ENCODE measurements at regions not wholly inside any gene's neighbourhood (a gene's known extent, or its start where the extent isn't known, plus 50 kb on each side); places are given as distances from the start of the nearest gene placed in this dataset.
A peak's percentile ranks its signal among the peaks of the same experiment; 100 is the strongest.

GRCh38 chr2:235268535-235268934, 225.3 kb upstream of the AGAP1 start:
- DNase-seq (ENCODE audit: low read depth, low spot score), result no peak
- in situ Hi-C loops (cut with HindIII; ENCODE audit: low pct_unique_long_range_greater_than_20kb, low sequenced_read_pairs), result no loop called here

GRCh38 chr2:235270291-235270690, 223.6 kb upstream of the AGAP1 start:
- in situ Hi-C loops (cut with HindIII; ENCODE audit: low pct_unique_long_range_greater_than_20kb, low sequenced_read_pairs), result no loop called here
- no peak for DNase-seq (ENCODE audit: low read depth, low spot score)

- no peak for DNase-seq (ENCODE audit: low read depth, low spot score)
- in situ Hi-C loops (cut with HindIII; ENCODE audit: low pct_unique_long_range_greater_than_20kb, low sequenced_read_pairs), result no loop called here
These were observed 222.9 kb upstream of the AGAP1 start for GRCh38 chr2:235270956-235271355.

- no peak for DNase-seq (ENCODE audit: low read depth, low spot score)
- in situ Hi-C loops (cut with HindIII; ENCODE audit: low pct_unique_long_range_greater_than_20kb, low sequenced_read_pairs), result no loop called here
These were observed 221.9 kb upstream of the AGAP1 start for GRCh38 chr2:235271936-235272335.

- DNase-seq (ENCODE audit: low read depth, low spot score), result no peak
- in situ Hi-C loops (cut with HindIII; ENCODE audit: low pct_unique_long_range_greater_than_20kb, low sequenced_read_pairs), result no loop called here
These were observed 219.8 kb upstream of the AGAP1 start for GRCh38 chr2:235274023-235274422.

GRCh38 chr2:235277485-235277884, 216.4 kb upstream of the AGAP1 start:
- DNase-seq (ENCODE audit: low read depth, low spot score), result no peak
- in situ Hi-C loops (cut with HindIII; ENCODE audit: low pct_unique_long_range_greater_than_20kb, low sequenced_read_pairs), result no loop called here

GRCh38 chr2:235278771-235279355, 215.0 kb upstream of the AGAP1 start:
- in situ Hi-C loops (cut with HindIII; ENCODE audit: low pct_unique_long_range_greater_than_20kb, low sequenced_read_pairs), result no loop called here
- no peak for DNase-seq (ENCODE audit: low read depth, low spot score)

GRCh38 chr2:235279965-235280364, 213.9 kb upstream of the AGAP1 start:
- in situ Hi-C loops (cut with HindIII; ENCODE audit: low pct_unique_long_range_greater_than_20kb, low sequenced_read_pairs), result no loop called here
- DNase-seq (ENCODE audit: low read depth, low spot score), result no peak

GRCh38 chr2:235283246-235283645, 210.6 kb upstream of the AGAP1 start:
- DNase-seq (ENCODE audit: low read depth, low spot score), result no peak
- in situ Hi-C loops (cut with HindIII; ENCODE audit: low pct_unique_long_range_greater_than_20kb, low sequenced_read_pairs), result no loop called here

GRCh38 chr2:235286622-235287374, 207.0 kb upstream of the AGAP1 start:
- DNase-seq (ENCODE audit: low read depth, low spot score), result no peak
- in situ Hi-C loops (cut with HindIII; ENCODE audit: low pct_unique_long_range_greater_than_20kb, low sequenced_read_pairs), result no loop called here

- no peak for DNase-seq (ENCODE audit: low read depth, low spot score)
- in situ Hi-C loops (cut with HindIII; ENCODE audit: low pct_unique_long_range_greater_than_20kb, low sequenced_read_pairs), result no loop called here
These were observed 206.5 kb upstream of the AGAP1 start for GRCh38 chr2:235287375-235287733.

- DNase-seq (ENCODE audit: low read depth, low spot score), result peak; percentile 13
- in situ Hi-C loops (cut with HindIII; ENCODE audit: low pct_unique_long_range_greater_than_20kb, low sequenced_read_pairs), result no loop called here
These were observed 202.4 kb upstream of the AGAP1 start for GRCh38 chr2:235291461-235291860.

- DNase-seq (ENCODE audit: low read depth, low spot score), result no peak
- in situ Hi-C loops (cut with HindIII; ENCODE audit: low pct_unique_long_range_greater_than_20kb, low sequenced_read_pairs), result no loop called here
These were observed 200.8 kb upstream of the AGAP1 start for GRCh38 chr2:235293061-235293460.

- DNase-seq (ENCODE audit: low read depth, low spot score), result no peak
- in situ Hi-C loops (cut with HindIII; ENCODE audit: low pct_unique_long_range_greater_than_20kb, low sequenced_read_pairs), result no loop called here
These were observed 198.0 kb upstream of the AGAP1 start for GRCh38 chr2:235295831-235296230.

GRCh38 chr2:235300368-235301201, 193.3 kb upstream of the AGAP1 start:
- in situ Hi-C loops (cut with HindIII; ENCODE audit: low pct_unique_long_range_greater_than_20kb, low sequenced_read_pairs), result no loop called here
- DNase-seq (ENCODE audit: low read depth, low spot score), result no peak

- no peak for DNase-seq (ENCODE audit: low read depth, low spot score)
- in situ Hi-C loops (cut with HindIII; ENCODE audit: low pct_unique_long_range_greater_than_20kb, low sequenced_read_pairs), result no loop called here
These were observed 192.4 kb upstream of the AGAP1 start for GRCh38 chr2:235301202-235302076.

GRCh38 chr2:235302263-235302662, 191.6 kb upstream of the AGAP1 start:
- in situ Hi-C loops (cut with HindIII; ENCODE audit: low pct_unique_long_range_greater_than_20kb, low sequenced_read_pairs), result no loop called here
- DNase-seq (ENCODE audit: low read depth, low spot score), result no peak
